ENCODE measurements at regions not wholly inside any gene's neighbourhood (a gene's known extent, or its start where the extent isn't known, plus 50 kb on each side); places are given as distances from the start of the nearest gene placed in this dataset.

DNA sequence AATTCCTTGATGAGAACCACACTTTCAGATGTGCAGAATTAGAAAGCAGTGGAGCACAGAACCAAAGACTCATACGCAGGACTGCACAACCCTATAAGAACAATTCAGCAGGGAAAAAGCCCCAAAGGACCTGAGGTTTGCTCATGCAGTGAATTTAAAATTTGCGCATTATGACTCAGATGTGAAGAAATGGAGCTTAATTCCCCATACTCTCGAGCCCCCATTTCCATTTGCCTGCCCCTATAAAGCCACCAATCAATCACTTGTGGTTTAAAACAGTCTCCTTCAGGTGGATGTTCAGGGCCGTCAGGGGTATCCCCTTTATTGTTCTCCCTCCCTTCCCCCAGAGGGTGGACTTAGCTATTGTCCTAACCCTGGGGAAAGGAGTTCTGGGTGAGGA lies 221.2 kb downstream of the IGSF11 start:
- no peak for DNase-seq (ENCODE audit: low read depth)

DNA sequence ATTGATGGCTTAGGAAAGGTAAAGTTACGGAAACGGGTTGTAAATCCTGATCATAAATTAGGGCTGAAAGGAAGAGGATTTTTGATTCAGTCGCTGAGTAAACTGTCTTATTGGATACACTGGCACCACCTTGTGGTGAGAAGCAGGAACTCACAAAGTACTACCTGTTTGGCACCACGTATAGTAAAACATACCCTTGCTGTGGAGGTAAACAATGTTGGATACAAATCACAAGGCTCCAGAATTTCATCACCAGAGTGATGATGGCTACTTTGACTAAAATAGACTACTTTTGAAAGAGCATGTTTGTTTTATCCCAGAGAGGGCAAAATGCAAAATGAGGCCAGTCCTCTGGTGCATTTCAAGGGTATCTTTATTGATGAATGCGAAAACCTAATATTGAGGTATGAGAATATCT lies 216.9 kb downstream of the IGSF11 start:
- DNase-seq (ENCODE audit: low read depth): no peak

DNA sequence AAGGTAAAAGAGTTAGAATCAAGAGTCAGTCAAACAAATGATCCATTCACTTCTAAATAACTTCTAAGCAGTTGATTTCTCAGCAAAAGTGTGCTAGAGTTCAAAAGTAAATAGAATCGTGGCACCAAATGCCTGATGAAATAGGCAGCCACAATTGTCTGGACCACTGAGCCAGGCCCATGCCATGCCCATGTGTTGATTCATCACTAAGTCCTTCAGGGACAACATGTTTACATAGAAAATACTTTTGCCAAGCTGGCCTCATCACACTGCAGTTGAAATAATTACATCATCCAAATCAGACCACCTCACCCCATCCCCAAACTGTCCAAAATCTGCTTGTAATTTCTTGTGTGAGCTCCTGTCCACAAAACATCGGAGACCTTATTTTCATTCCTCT lies 216.3 kb downstream of the IGSF11 start:
- no peak for DNase-seq (ENCODE audit: low read depth)

DNA sequence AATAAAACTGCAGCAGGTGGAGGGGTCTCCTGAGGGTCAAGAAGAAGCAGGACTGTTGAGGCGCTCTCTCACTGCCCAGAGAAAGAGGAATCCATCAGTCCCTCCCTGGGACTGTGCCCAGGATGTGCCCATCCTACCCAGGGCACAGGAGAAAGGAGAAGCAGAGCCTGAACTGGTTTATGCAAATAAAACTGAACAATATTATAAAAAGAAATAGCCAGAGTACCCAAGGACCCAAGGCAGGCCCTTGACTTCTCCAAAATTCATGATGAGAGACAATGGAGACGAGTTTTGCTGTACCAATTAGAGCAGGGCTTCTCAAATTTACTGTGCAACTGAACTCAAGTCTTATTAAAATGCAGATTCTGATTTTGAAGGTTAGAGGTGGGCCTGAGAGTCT lies 211.0 kb downstream of the IGSF11 start:
- no peak for DNase-seq (ENCODE audit: low read depth)

DNA sequence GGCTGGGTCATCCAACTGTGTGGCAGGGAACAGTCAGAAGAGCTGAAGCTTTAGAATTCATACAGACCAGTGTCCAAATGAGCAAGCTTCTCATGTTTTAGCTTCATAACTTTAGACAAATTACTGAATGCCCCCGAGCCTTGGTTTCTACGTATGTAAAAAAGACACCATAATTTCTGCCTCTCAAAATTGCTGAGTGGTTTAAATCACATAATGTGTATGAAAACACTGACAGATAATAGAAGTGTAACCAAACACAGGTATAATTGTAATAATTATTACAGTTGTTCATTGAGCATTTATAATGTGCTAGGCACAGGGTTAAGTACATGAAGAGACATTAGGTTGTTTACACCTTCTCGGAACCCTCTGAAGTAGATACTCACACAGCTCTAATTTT lies 207.2 kb downstream of the IGSF11 start:
- no peak for DNase-seq (ENCODE audit: low read depth)

DNA sequence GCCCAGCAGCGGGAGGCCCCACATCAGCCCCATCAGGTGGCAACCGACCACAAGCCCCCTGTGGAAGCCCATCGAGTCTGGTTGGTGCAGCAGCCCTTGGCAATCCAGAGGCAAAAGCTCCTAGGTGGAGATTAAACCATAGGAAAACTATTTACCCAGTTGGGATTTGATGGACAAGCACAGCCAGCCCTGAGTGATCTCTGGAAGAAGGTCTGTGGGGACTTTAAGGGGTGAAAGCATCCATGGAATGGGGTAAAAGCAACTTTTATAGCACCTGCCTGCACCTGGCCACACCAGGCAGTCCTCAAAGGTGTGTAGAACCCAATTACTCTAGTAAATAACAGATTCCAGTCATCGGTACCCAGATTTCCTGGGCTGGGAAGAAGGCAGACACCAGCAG lies 206.3 kb downstream of the IGSF11 start:
- DNase-seq (ENCODE audit: low read depth): no peak

DNA sequence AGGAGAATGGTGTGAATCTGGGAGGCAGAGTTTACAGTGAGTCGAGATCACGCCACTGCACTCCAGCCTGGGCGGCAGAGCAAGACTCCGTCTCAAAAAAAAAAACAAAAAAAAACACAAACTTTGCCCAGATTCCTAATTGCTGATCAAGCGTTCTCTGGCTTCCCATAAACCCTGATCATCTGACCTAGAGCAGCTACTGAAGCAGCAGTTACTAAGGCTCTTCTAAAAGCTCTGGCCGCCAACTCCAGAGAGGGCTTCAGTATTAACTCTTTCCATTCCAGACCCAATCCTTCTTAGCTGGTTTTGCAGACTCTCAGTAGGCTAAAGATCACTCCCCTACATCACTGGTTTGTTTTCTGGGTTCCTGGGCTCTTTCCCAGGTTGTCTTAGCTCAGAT lies 201.6 kb downstream of the IGSF11 start:
- DNase-seq (ENCODE audit: low read depth): no peak

DNA sequence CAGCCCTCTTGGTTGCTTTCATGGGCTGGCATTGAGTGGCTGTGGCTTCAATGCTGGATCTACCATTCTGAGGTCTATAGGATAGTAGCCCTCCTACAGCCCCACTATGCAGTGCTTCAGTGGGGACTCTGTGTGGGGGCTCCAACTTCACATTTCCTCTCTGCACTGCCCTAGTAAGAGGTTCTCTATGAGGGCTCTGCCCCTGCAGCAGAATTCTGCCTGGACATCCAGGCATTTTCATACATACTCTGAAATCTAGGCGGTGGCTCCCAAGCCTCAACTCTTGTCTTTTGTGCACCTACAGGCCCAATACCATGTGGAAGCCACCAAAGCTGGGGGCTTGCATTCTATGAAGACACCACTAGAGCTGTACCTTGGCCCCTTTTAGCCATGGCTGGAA lies 195.8 kb downstream of the IGSF11 start:
- DNase-seq (ENCODE audit: low read depth): no peak

DNA sequence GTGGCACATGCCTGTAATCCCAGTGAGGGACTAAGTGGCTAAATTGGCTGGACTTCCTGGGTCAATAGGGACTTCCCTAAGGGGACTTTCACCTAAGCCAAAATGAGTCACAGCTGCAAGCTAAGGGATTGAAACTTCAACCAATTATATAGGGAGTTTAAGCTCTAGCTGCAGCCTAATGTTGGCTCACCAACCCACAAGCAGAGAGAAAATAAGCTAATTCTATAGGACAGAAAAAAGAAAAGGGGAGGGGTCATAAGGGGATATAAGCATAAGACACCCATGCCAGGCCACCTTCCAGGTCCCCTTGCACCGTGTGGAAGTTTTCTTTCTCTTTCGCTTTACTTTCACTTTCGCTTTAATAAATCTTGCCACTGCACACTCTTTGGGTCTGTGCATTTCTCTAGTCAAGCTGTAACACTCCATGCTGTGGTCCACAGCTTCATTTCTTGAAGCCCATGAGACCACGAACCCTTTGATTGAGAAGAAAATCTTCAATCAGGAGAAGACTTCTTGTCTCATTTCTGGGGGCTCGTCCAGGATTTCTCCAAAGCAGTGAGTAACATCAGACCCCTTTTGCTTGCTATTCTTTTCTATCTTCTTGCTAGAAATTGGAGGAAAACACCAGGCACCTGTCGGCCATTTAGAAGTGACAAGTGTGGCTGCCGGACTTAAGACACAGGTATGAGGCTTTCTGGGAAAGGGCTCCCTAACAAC lies 192.3 kb downstream of the IGSF11 start:
- DNase-seq (ENCODE audit: low read depth): no peak

DNA sequence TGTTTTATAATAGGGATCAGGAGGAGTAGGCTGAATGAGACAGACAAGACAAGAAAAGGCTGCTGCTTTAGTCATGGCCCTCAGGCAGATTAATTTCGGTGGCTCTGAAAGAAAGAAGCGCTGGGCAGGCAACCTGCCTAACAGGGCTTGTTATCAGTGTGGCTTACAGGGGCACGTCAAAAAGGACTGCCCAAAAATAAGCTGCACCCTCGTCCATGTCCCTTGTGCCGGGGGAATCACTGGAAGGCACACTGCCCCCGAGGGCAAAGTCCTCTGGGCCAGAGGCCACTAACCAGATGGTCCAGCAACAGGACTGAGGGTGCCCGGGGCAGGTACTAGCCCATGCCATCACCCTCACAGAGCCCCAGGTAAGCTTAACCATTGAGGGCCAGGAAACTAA lies 188.5 kb downstream of the IGSF11 start:
- DNase-seq (ENCODE audit: low read depth): no peak

Measured in activated T-helper 9 cell treated with anti-CD3 and anti-CD28 coated beads, Interleukin-2, amount 50 U/mL, for 16 hours (primary cell).